Fibroblast of mammary gland (primary cell): ENCODE measurements at regions not wholly inside any gene's neighbourhood (a gene's known extent, or its start where the extent isn't known, plus 50 kb on each side); places are given as distances from the start of the nearest gene placed in this dataset.

ENCODE experiments used
- DNase-seq: peaks from one replicate; pipeline ENCODE4 v3.0.0-alpha.2; 2010; ENCODE audit warnings: low read depth
- H3K4me3 ChIP-seq: 2 replicates; pipeline ENCODE4 v1.5.1; 2011; ENCODE audit warnings: low read depth, mild to moderate bottlenecking, low read length, moderate library complexity; ENCODE audit not compliant: control insufficient read depth
- TF ChIP-seq, protein P1 (sequence below): conservative IDR thresholded peaks from 2 replicates; pipeline ENCODE4 v1.5.1; 2011; ENCODE audit warnings: low read depth, low read length, inconsistent platforms; ENCODE audit not compliant: control insufficient read depth, insufficient read depth

DNA sequence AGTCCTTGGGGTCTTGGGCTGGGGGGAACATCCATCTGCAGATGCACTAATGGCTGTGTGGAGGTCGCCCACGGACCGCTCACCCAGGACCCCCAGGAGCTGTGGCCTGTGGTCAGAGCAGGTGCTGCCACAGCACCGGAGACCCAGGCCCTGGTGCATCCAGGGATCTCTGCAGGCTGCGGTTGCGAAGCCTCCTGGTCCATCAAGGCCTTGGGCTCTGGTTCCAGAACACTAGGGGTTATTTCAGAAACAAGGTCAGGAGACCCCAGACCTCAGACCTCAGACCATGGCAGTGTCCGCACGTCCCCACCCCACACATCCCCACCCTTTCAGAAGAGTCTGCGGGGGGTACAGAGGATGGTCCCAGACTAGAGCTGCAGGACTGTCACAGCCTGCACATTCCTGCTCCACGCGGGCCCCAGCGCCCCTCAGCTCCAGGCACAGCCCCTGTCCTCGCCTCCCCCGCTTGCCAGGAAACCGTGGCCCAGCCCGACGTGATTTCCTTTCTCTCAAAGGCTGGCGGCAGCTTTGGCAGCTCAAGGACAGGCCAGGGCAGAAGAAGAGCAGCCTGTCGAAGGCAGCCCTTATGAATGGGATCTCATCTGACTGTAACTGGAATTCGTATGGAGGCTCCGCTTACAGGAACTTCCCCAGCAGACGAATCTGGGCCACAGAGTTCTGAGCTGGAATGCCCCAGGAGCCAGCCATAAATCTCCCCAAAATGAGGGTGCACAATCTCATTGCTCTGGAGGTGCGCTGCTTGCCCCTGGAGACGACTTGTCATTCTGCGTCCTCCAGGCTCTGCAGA lies 136.2 kb upstream of the RET start:
- TF ChIP-seq, protein P1, sequence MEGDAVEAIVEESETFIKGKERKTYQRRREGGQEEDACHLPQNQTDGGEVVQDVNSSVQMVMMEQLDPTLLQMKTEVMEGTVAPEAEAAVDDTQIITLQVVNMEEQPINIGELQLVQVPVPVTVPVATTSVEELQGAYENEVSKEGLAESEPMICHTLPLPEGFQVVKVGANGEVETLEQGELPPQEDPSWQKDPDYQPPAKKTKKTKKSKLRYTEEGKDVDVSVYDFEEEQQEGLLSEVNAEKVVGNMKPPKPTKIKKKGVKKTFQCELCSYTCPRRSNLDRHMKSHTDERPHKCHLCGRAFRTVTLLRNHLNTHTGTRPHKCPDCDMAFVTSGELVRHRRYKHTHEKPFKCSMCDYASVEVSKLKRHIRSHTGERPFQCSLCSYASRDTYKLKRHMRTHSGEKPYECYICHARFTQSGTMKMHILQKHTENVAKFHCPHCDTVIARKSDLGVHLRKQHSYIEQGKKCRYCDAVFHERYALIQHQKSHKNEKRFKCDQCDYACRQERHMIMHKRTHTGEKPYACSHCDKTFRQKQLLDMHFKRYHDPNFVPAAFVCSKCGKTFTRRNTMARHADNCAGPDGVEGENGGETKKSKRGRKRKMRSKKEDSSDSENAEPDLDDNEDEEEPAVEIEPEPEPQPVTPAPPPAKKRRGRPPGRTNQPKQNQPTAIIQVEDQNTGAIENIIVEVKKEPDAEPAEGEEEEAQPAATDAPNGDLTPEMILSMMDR = no peak
- no peak for DNase-seq
- no peak overlapping the region for H3K4me3 ChIP-seq

DNA sequence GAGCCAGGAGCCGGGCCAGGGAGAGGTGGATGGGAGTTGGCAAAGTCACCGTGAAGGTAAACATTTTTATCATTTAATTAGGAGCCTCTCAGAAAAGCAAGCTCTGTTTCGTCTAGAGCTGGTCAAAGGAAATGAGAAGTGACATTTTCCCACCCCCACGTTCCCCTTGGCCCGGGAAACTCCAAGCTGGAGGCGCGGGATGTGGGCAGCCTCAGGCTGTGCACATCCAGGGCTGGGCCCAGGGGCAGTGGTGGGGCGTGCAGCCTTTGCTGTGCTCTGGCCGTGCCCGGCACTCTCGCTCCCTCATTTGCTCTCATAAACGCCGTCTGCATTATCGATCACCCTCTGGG lies 135.6 kb upstream of the RET start:
- H3K4me3 ChIP-seq = no peak overlapping the region
- TF ChIP-seq, protein P1 = no peak
- DNase-seq = no peak

DNA sequence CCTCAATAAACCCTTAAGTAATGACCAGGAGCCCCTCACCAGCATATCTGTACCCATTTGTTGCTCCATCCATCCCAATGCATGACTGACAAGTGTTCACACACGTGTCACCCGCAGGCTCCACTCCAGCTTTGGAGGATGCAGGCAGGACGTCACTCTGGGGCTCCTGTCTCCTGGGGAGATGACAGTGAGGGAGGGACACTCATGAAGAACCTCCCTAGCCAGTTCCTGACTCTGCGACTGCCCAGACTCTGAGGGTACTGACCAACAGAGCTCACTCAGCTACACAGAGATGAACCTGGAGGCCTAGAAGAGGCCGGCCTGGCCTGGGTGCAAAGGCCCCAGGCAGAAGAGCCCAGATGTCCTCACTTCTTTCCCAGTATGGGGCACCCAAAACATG lies 135.1 kb upstream of the RET start:
- no peak overlapping the region for H3K4me3 ChIP-seq
- no peak for DNase-seq
- TF ChIP-seq, protein P1 = no peak

DNA sequence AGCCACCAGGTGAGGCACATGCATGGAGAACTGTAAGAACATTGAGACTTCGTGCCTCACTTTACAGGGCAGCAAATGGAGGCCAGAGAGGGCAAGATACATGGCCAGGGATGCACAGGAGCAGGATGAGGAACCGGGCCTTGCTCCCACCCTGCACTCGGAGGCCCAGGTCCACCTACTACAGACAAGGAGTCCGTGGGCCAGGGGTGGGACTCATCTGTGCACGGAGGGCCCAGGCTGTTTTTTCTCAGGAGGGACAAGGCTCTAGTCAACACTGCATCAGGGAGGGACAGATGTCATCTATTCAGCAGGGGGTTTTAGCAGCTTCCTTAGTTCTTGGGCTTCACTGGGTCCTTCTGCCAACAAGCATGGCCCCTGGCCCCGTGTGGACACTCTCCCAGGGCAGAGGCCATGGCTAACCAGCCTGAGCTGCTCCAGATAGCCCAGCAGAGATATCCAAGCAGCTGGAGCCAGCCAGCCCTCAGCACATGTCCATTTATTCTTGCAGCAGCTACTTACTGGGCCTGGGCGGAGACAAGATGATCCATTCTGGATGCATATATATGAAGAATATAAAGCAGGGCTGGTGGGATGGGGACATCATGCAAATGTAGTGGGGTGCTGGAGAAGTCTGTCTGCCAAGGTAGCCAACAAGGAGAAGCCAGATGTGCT lies 134.5 kb upstream of the RET start:
- DNase-seq = no peak
- no peak overlapping the region for H3K4me3 ChIP-seq
- TF ChIP-seq, protein P1 = no peak

DNA sequence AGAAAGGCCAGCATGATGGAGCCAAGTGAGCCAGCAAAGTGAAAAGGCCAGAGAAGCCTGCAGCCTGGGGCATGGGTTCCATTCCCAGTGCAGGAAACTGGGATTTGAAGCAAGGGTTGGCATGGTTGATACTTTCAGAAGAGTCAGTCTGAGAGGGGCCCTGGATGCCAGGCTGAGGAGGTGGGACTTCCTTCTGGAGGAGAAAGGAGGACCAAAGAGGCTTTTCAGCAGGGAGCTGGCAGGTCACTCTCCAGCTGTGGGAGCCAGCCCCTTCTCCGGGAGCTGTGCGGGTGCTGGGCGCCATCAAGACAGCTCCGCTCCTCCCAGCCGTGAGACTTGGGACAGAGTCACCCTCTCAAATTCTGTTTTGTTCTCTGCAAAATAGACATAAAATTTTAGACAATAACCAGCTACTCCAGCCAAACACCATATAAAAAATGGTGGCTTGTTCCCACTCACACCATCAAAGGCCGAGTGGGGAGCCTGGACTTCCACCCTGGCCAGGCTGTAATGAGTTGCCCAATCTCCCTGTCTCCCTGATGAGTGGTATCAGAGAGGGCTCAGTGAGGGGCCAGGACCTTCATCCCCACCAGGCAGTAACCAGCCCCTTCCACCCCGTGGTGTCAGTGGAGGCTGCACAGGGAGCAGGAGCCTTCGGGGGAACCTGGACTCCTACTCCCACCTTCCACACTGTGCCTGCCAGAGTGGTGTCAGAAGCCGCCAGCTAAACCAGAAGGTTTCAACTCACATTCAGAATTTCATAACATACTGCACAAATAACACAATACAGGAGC lies 133.6 kb upstream of the RET start:
- TF ChIP-seq, protein P1 = no peak
- H3K4me3 ChIP-seq = no peak overlapping the region
- DNase-seq = no peak

DNA sequence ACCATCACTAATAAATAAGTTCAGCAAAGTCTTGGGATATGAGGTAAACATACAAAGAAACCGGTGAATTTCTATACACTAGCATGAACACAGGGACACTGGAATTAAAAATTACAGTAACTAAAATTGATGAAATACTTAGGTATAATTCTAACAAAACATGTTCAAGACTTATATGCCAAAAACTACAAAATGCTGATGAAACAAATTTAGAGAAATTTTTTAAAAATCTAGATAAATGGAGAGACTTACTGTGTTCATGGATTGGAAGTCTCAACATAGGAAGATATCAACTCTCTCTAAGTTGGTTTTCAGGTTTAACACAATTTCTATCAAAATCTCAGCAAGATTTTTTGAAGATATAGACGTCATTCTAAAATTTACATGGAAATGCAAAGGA lies 128.8 kb upstream of the RET start:
- no peak overlapping the region for H3K4me3 ChIP-seq
- TF ChIP-seq, protein P1 = no peak
- DNase-seq = no peak
